Right forelimb (tissue), 1 donor: ENCODE measurements at regions not wholly inside any gene's neighbourhood (a gene's known extent, or its start where the extent isn't known, plus 50 kb on each side); places are given as distances from the start of the nearest gene placed in this dataset.
"Not testable (repeated sequence)": the region's sequence is repeated elsewhere in the genome, so short reads cannot be mapped to it uniquely, and the experiment has no call there.

Experiments
- DNase-seq: peaks from one replicate; pipeline ENCODE4 v3.0.0-alpha.2; 2018

- DNase-seq = not testable (repeated sequence)
Measured at GRCh38 chr11:67761211-67761610, 86.8 kb upstream of the ALDH3B2 start.

DNA sequence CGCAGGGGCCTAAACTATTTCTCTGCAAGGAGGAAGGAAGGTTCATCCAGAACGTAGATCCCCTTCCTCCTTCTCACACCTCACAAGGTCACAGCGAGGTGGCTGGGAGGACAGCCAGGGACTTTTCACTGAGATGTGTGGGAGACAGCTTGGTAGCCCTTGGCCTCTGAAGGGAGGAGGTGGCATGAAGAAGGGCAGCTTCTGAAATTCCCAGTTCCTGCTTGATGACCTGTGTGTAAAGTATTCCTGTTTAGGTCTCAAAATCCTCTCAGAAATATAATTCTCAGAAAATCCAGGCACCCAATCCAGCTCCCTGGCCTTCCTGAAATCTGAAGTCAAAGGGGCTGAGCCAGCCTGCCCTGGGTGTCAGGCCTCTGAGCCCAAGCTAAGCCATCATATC lies 84.9 kb upstream of the ALDH3B2 start:
- not testable (repeated sequence) for DNase-seq

GRCh38 chr11:67758467-67758866 lies 84.0 kb upstream of the ALDH3B2 start:
- not testable (repeated sequence) for DNase-seq

DNA sequence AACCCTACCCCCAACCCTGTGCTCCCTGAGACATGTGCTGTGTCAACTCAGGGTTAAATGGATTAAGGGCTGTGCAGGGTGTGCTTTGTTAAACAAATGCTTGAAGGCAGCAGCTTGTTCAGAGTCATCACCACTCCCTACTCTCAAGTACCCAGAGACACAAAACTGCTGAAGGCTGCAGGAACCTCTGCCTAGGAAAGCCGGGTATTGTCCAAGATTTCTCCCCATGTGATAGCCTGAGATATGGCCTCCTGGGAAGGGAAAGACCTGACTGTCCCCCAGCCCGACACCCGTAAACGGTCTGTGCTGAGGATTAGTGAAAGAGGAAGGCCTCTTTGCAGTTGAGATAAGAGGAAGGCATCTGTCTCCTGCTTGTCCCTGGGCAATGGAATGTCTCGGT lies 83.6 kb upstream of the ALDH3B2 start:
- not testable (repeated sequence) for DNase-seq

DNA sequence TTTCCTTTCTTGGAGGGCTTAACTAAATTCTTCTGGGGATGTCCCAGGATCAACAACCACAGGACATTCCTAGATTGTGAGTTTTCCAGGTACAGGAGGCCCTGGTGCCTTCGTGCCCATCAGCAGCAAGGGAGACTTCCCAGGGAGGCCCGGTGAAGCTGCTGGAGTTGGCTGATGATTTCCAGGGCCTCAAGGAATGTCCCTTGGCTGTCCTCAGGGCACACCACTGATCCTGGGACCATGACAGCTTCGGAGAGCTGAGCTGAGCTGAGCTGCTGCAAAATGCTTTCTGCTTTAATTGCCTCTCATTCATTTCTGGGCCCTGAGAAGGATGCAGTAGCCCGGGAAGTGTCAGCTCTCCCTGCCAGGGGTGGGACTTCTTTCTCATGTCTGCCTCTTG lies 79.4 kb upstream of the ALDH3B2 start:
- DNase-seq = not testable (repeated sequence)

GRCh38 chr11:67745181-67745726 lies 70.8 kb upstream of the ALDH3B2 start:
- DNase-seq = no peak

- DNase-seq = not testable (repeated sequence)
Measured at GRCh38 chr11:67744231-67744630, 69.8 kb upstream of the ALDH3B2 start.

DNA sequence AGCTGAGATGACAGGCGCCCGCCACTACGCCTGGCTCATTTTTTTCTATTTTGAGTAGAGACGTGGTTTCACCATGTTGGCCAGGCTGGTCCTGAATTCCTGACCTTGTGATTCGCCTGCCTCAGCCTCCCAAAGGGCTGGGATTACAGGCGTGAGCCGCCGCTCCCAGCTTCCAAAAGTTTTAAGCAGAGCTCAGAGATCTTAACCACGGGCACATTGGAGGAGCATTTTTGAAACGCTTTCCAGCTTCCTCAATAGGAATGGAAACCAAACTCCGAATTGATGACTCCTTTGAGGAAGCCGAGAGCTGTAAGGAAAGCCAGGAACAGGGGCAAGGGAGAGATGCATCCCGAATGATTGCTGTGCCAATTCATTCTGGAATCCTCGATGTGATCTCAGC lies 63.8 kb upstream of the ALDH3B2 start:
- DNase-seq = not testable (repeated sequence)

DNA sequence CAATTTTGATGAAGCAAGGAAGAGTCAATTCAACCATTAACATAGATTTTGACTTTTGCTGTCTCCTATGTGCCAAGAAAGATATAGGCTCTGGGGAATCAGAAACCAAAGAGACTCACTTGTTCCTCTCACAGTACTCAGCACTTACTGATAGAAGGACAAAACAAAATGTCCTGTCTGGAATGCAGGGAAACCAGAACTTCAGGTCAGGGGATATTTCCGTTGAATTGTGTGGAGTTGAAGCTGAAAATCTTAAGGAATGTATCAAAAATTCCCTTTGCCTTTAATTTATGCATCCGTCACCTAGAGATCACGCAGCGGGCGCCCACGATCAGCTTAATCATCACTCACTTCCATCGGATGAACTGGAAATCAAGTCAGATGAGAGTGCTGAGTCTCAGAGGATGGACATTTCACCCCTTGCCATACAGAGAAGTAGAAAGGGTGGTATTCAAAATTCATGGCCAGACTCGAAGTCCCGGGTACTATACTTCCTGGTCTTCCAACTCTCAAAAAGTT lies 63.2 kb upstream of the ALDH3B2 start:
- DNase-seq = not testable (repeated sequence)

- DNase-seq = no peak
Measured at GRCh38 chr11:67732045-67732787, 57.8 kb upstream of the ALDH3B2 start.

- DNase-seq = no peak
Measured at GRCh38 chr11:67731583-67731982, 57.2 kb upstream of the ALDH3B2 start.

GRCh38 chr11:67728163-67728571 lies 53.7 kb upstream of the ALDH3B2 start:
- not testable (repeated sequence) for DNase-seq

DNA sequence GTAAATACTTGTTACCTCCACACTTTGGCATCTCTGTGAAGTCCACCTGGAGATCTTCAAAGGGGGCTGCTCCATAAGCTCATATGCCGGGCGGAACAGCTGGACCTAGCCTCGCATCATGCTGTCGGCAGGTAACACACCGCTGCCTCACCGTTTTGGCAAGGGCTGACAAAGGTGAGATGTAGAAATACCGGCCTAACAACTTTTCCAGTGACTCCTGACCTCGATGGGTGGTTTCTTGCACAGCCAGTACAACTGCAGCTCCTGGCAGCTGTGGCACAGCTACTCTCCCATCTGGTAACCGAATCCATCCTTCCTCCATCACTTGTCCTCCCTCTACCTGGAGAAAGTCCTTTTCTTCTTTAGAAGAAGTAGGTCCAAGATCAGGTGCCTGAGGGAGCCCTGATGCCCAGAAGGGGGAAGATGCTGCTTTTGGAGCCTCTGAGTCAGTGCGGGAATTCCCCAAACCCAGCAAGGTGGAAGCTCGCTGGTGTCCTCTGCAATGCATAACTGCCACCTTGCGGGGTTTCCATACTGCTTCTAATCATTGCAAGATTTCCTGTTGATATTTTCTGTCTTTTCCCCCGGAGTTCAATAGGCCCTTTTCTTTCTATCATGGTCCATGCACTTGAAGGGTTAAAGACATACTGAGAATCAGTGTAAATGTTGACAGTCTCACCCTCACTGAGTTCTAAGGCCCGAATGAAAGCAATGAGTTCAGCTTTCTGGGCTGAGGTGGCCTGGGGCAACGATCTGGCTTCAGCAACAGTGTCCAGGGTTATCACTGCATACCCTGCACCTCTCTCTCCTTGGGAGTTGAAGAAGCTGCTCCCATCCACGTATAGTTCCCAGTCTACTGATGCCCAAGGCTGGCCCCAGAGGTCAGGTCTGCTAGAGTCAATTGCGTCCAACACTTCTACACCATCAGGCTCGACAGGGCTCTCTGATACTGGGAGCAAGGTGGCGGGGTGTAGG lies 52.9 kb upstream of the ALDH3B2 start:
- not testable (repeated sequence) for DNase-seq
